GM06990 (cell line): ENCODE measurements at regions not wholly inside any gene's neighbourhood (a gene's known extent, or its start where the extent isn't known, plus 50 kb on each side); places are given as distances from the start of the nearest gene placed in this dataset.

Experiments
- DNase-seq: peaks from one replicate; pipeline ENCODE4 v3.0.0-alpha.2; 2011; ENCODE audit not compliant: insufficient read length; ENCODE audit errors: extremely low read depth
- H3K27me3 ChIP-seq: replicated peaks from 2 replicates; pipeline ENCODE4 v1.6.0; 2011; ENCODE audit warnings: low read length; ENCODE audit not compliant: control insufficient read depth, insufficient read depth
- H3K36me3 ChIP-seq: 2 replicates; pipeline ENCODE4 v1.5.1; 2011; ENCODE audit warnings: low read length; ENCODE audit not compliant: control insufficient read depth, insufficient read depth
- H3K4me3 ChIP-seq: replicated peaks from 2 replicates; pipeline ENCODE4 v1.5.1; 2011; ENCODE audit warnings: low read depth, mild to moderate bottlenecking, control low read depth, low read length
- CTCF ChIP-seq: IDR thresholded peaks from 2 replicates; pipeline ENCODE4 v1.5.1; 2011; ENCODE audit warnings: low read length, control low read depth, mild to moderate bottlenecking, inconsistent platforms; ENCODE audit not compliant: insufficient read depth, poor library complexity, severe bottlenecking

- TF ChIP-seq CTCF = no peak
- no peaks in the 10 kb centered on the region for H3K27me3 ChIP-seq
- DNase-seq = no peak
- H3K4me3 ChIP-seq = no peak overlapping the region
- H3K36me3 ChIP-seq = no peaks in the 10 kb centered on the region
These were observed 156.4 kb downstream of the DSEL start for GRCh38 chr18:67359873-67360838.

GRCh38 chr18:67358947-67359346 lies 157.6 kb downstream of the DSEL start:
- no peak overlapping the region for H3K4me3 ChIP-seq
- TF ChIP-seq CTCF = no peak
- no peaks in the 10 kb centered on the region for H3K27me3 ChIP-seq
- H3K36me3 ChIP-seq = no peaks in the 10 kb centered on the region
- no peak for DNase-seq

GRCh38 chr18:67354692-67355091 lies 161.8 kb downstream of the DSEL start:
- Histone ChIP-seq H3K36me3 (no peaks in the 10 kb centered on the region), H3K27me3 (no peaks in the 10 kb centered on the region), H3K4me3 (no peak overlapping the region)
- DNase-seq = no peak
- TF ChIP-seq CTCF = no peak

GRCh38 chr18:67354091-67354490 lies 162.4 kb downstream of the DSEL start:
- H3K27me3 ChIP-seq = no peaks in the 10 kb centered on the region
- no peak overlapping the region for H3K4me3 ChIP-seq
- no peak for DNase-seq
- H3K36me3 ChIP-seq = no peaks in the 10 kb centered on the region
- TF ChIP-seq CTCF = no peak

- TF ChIP-seq CTCF = no peak
- no peaks in the 10 kb centered on the region for H3K27me3 ChIP-seq
- H3K4me3 ChIP-seq = no peak overlapping the region
- no peaks in the 10 kb centered on the region for H3K36me3 ChIP-seq
- no peak for DNase-seq
These were observed 169.1 kb downstream of the DSEL start for GRCh38 chr18:67347438-67347837.
